Thyroid gland (tissue), 4 donors: ENCODE measurements at regions not wholly inside any gene's neighbourhood (a gene's known extent, or its start where the extent isn't known, plus 50 kb on each side); places are given as distances from the start of the nearest gene placed in this dataset.

Experiments
- POLR2A ChIP-seq, 2 donors: fragments of 450-650 bp; IDR thresholded peaks; one replicate each; pipeline ENCODE4 v1.6.1; 2017; ENCODE audit warnings: antibody characterized with exemption in 2 of 2, mild to moderate bottlenecking in 2 of 2, moderate library complexity in 1 of 2
- TF ChIP-seq, protein P1 (sequence below), 6 experiments: fragments of 200-600 bp in 3 of 6; fragments of 450-650 bp in 3 of 6; sonication (generic) in 3 of 6; IDR thresholded peaks; one replicate each; pipeline ENCODE4 v1.5.1; 2016 to 2019; ENCODE audit warnings: antibody characterized with exemption in 6 of 6, mild to moderate bottlenecking in 2 of 6, inconsistent platforms in 1 of 6, moderate library complexity in 1 of 6

- TF ChIP-seq, protein P1, sequence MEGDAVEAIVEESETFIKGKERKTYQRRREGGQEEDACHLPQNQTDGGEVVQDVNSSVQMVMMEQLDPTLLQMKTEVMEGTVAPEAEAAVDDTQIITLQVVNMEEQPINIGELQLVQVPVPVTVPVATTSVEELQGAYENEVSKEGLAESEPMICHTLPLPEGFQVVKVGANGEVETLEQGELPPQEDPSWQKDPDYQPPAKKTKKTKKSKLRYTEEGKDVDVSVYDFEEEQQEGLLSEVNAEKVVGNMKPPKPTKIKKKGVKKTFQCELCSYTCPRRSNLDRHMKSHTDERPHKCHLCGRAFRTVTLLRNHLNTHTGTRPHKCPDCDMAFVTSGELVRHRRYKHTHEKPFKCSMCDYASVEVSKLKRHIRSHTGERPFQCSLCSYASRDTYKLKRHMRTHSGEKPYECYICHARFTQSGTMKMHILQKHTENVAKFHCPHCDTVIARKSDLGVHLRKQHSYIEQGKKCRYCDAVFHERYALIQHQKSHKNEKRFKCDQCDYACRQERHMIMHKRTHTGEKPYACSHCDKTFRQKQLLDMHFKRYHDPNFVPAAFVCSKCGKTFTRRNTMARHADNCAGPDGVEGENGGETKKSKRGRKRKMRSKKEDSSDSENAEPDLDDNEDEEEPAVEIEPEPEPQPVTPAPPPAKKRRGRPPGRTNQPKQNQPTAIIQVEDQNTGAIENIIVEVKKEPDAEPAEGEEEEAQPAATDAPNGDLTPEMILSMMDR (IDR thresholded peaks at IDR 0.05) = no peak
- no peak for TF ChIP-seq POLR2A (IDR thresholded peaks at IDR 0.05)
Measured at GRCh38 chr22:49476176-49476575, 351.5 kb downstream of the BRD1 start.
